Activated naive CD8-positive, alpha-beta T cell treated with anti-CD3 and anti-CD28 coated beads for 36 hours (primary cell): ENCODE measurements at regions not wholly inside any gene's neighbourhood (a gene's known extent, or its start where the extent isn't known, plus 50 kb on each side); places are given as distances from the start of the nearest gene placed in this dataset.

ENCODE experiments used
- DNase-seq: peaks from one replicate; pipeline ENCODE4 v3.0.0; 2021
- H3K27ac Mint-ChIP-seq: one replicate; pipeline ENCODE4 v1.8.0; 2022; ENCODE audit warnings: mild to moderate bottlenecking, moderate library complexity, mixed read lengths
- H3K27me3 Mint-ChIP-seq: one replicate; pipeline ENCODE4 v1.8.0; 2022; ENCODE audit warnings: mild to moderate bottlenecking, mixed read lengths
- H3K36me3 Mint-ChIP-seq: one replicate; pipeline ENCODE4 v1.8.0; 2021; ENCODE audit warnings: mild to moderate bottlenecking, mixed read lengths
- H3K4me1 Mint-ChIP-seq: one replicate; pipeline ENCODE4 v1.8.0; 2021; ENCODE audit warnings: mixed read lengths
- H3K4me3 Mint-ChIP-seq: one replicate; pipeline ENCODE4 v1.8.0; 2022; ENCODE audit warnings: mild to moderate bottlenecking, moderate library complexity, mixed read lengths
- H3K9me3 Mint-ChIP-seq: one replicate; pipeline ENCODE4 v1.8.0; 2022; ENCODE audit warnings: mixed read lengths

DNA sequence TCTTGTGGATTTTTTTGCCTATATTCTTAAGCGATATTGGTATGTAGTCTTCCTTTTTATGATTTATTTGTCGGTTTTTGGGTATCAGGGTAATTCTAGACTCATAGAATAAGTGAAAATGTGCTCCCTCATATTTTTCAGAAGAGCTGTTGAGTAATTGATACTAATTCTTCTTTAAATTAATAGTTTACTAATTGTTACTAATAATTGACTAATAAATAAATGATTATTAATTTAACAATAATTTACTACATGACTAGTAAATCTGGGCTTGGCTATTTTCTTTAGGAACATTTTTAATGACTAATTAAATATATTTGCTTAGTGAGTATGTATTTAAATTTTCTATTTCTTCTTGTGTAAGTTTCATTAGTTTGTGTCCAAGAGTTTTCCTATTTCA lies 325.0 kb downstream of the ADCYAP1 start:
- H3K4me3 Mint-ChIP-seq: no peak overlapping the region
- no peaks in the 10 kb centered on the region for H3K4me1 Mint-ChIP-seq
- H3K36me3 Mint-ChIP-seq: peaks cover 1% of the 10 kb centered on the region
- peaks cover 21% of the 10 kb centered on the region for H3K9me3 Mint-ChIP-seq
- no peak for DNase-seq
- H3K27ac Mint-ChIP-seq: no peak overlapping the region
- H3K27me3 Mint-ChIP-seq: no peaks in the 10 kb centered on the region

DNA sequence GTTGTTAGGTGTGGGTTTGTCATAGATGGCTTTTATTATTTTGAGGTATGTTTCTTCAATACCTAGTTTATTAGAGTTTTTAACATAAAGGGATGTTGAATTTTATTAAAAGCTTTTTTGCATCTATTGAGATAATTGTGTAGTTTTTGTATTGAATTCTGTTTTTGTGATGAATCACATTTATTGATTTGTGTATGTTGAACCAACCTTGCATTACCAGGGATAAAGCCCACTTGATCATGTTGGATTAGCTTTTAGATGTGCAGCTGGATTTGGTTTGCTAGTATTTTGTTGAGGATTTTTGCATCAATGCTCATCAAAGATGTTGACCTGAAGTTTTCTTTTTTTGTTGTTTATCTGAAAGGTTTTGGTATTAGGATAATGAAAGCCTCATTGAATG lies 328.2 kb downstream of the ADCYAP1 start:
- Mint-ChIP-seq H3K27ac (no peak overlapping the region), H3K4me1 (no peaks in the 10 kb centered on the region), H3K9me3 (peaks cover 33% of the 10 kb centered on the region), H3K4me3 (no peak overlapping the region), H3K27me3 (no peaks in the 10 kb centered on the region), H3K36me3 (peaks cover 1% of the 10 kb centered on the region)
- no peak for DNase-seq

DNA sequence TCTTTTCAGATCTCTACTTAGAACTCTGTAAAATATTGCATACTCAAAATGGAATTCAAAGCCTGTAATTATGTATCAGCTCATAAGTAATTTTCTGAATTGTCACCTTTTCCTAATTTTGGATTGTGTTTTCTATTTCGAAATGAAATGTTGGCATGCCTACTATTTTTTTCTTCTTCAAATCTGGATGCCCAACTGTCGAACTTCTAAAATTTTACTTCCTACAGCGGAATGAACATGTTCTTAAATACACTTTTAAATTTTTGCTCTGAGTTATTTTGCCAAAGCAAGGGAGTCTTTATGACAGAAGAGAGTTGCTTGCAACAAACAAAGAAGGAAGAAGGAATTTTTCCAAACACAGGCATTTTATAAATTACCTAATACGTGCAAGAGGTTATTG lies 336.0 kb downstream of the ADCYAP1 start:
- Mint-ChIP-seq H3K27me3 (no peaks in the 10 kb centered on the region), H3K9me3 (peaks cover 8% of the 10 kb centered on the region), H3K27ac (no peak overlapping the region), H3K36me3 (no peaks in the 10 kb centered on the region), H3K4me1 (no peaks in the 10 kb centered on the region), H3K4me3 (no peak overlapping the region)
- DNase-seq: no peak

DNA sequence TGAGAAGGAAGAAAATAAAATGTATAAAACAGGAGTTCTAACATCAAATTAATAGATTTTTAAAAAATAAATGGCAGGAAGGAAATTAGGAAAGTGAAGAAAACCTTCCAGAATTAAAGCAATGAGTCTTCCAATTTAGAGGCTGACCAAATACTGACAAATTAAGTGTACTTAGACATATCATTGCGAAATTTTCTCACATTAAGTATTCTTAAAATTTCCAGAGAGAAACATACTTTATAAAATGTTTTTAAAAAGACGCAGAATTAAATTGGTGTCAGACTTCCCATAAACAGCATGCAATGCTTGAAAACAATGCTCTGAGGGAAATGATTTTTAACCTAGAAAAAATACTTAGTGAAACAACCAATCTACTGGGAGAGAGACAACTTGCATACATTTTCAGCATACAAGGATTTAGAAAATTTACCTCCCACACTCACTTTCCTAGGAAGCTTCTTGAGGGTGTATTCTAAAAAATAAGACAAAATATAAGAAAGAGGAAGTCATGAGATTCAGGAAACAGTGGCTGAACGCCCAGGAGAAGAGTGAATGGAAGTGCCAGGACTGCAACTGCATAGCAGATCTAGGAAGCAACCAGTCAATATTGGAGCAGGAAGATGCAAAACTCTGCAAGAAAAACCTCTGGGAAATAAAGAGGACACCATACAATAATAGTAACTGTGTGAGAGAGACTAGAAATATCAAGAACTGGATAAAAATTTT lies 339.9 kb downstream of the ADCYAP1 start:
- Mint-ChIP-seq H3K27me3 (no peaks in the 10 kb centered on the region), H3K36me3 (no peaks in the 10 kb centered on the region), H3K27ac (no peak overlapping the region), H3K9me3 (peaks cover 2% of the 10 kb centered on the region), H3K4me1 (no peaks in the 10 kb centered on the region), H3K4me3 (no peak overlapping the region)
- no peak for DNase-seq

DNA sequence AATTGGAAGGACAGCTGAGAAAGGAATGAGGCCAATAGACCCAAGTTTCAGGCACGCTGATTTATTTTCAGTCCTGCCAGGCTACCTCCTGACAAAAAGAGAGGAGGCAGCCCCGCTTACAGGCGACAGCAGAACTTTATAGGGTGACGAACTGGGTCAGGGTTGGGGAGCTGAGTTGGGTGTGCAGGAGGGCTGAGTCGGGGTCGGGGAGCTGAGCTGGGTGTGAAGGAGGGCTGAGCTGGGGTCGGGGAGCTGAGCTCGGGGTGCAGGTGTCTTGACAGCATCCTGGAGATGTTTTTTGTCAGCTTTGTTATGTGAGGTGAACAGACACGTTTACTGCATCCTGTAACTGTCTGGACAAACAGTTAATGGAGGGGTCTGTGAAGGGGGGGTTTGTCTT lies 342.2 kb downstream of the ADCYAP1 start:
- no peaks in the 10 kb centered on the region for H3K4me1 Mint-ChIP-seq
- peaks cover 2% of the 10 kb centered on the region for H3K9me3 Mint-ChIP-seq
- no peak overlapping the region for H3K4me3 Mint-ChIP-seq
- no peaks in the 10 kb centered on the region for H3K36me3 Mint-ChIP-seq
- H3K27me3 Mint-ChIP-seq: no peaks in the 10 kb centered on the region
- no peak overlapping the region for H3K27ac Mint-ChIP-seq
- no peak for DNase-seq

GRCh38 chr18:1252534-1252933 lies 347.9 kb downstream of the ADCYAP1 start:
- Mint-ChIP-seq H3K4me1 (no peaks in the 10 kb centered on the region), H3K9me3 (no peaks in the 10 kb centered on the region), H3K27ac (no peak overlapping the region), H3K4me3 (no peak overlapping the region), H3K27me3 (no peaks in the 10 kb centered on the region), H3K36me3 (no peaks in the 10 kb centered on the region)
- no peak for DNase-seq

DNA sequence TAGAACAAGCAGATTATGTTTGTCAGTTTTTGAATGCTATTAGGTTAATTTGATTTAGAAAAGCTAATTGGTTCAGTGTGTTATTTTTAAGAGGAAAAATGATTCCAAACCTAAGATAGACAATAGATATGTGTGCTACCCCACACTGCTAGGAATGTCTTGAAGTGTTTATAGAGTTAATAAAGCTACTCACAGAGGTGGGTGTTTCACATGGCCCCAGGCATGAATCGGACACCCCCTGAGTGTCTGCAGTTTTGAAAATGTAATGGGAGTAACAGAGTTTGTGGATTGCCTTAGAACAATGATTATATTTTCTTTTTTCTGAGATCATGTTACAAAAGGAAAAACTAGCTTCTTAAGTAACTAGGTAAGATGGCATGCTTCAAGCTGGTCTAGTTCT lies 348.3 kb downstream of the ADCYAP1 start:
- no peak overlapping the region for H3K4me3 Mint-ChIP-seq
- H3K27me3 Mint-ChIP-seq: no peaks in the 10 kb centered on the region
- H3K9me3 Mint-ChIP-seq: no peaks in the 10 kb centered on the region
- no peaks in the 10 kb centered on the region for H3K36me3 Mint-ChIP-seq
- no peaks in the 10 kb centered on the region for H3K4me1 Mint-ChIP-seq
- no peak for DNase-seq
- H3K27ac Mint-ChIP-seq: no peak overlapping the region

DNA sequence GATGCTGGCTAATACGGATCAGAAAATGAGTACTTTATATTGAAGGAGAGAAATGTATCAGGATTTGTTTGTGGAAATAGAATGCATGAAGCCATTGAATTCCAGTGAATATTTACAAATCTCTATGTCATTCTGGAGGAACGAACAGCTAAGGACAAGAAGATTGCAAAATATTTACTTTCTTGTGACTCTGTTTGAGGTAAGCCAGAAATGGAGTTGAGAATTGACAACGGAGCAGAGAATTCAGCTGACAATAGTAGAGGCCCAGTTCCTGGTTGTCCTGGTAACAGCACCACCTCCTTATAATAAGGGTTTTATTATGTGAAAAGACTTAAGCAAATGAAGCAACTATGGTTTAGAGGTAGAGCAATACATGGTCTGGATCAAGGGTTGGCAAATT lies 349.2 kb downstream of the ADCYAP1 start:
- H3K4me1 Mint-ChIP-seq: no peaks in the 10 kb centered on the region
- no peaks in the 10 kb centered on the region for H3K36me3 Mint-ChIP-seq
- no peaks in the 10 kb centered on the region for H3K27me3 Mint-ChIP-seq
- H3K27ac Mint-ChIP-seq: no peak overlapping the region
- H3K4me3 Mint-ChIP-seq: no peak overlapping the region
- no peak for DNase-seq
- peaks cover 2% of the 10 kb centered on the region for H3K9me3 Mint-ChIP-seq

DNA sequence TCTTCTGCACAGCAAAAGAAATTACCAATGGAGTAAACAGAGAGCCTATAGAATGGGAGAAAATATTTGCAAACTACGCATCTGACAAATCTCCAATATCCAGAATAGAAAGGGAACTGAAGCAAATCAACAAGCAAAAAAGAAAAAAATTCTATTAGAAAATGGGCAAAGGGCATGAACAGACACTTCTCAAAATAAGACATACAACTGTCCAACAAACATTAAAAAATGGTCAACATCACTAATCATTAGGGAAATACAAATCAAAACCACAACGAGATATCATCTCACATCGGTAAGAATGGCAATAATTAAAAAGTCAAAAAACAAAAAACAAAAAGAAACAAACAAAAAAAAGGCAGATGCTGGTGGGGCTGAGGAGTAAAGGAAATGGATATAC lies 356.4 kb downstream of the ADCYAP1 start:
- no peak overlapping the region for H3K27ac Mint-ChIP-seq
- H3K9me3 Mint-ChIP-seq: peaks cover 20% of the 10 kb centered on the region
- H3K36me3 Mint-ChIP-seq: no peaks in the 10 kb centered on the region
- H3K4me1 Mint-ChIP-seq: no peaks in the 10 kb centered on the region
- H3K4me3 Mint-ChIP-seq: no peak overlapping the region
- DNase-seq: no peak
- no peaks in the 10 kb centered on the region for H3K27me3 Mint-ChIP-seq

GRCh38 chr18:1267021-1267420 lies 362.4 kb downstream of the ADCYAP1 start:
- Mint-ChIP-seq H3K4me1 (no peaks in the 10 kb centered on the region), H3K27me3 (no peaks in the 10 kb centered on the region), H3K27ac (no peak overlapping the region), H3K36me3 (no peaks in the 10 kb centered on the region), H3K4me3 (no peak overlapping the region), H3K9me3 (peaks cover 6% of the 10 kb centered on the region)
- DNase-seq: no peak

- H3K4me1 Mint-ChIP-seq: no peaks in the 10 kb centered on the region
- DNase-seq: no peak
- no peak overlapping the region for H3K4me3 Mint-ChIP-seq
- H3K27me3 Mint-ChIP-seq: no peaks in the 10 kb centered on the region
- H3K27ac Mint-ChIP-seq: no peak overlapping the region
- H3K36me3 Mint-ChIP-seq: no peaks in the 10 kb centered on the region
- peaks cover 3% of the 10 kb centered on the region for H3K9me3 Mint-ChIP-seq
Measured at GRCh38 chr18:1270081-1270480, 365.4 kb downstream of the ADCYAP1 start.

DNA sequence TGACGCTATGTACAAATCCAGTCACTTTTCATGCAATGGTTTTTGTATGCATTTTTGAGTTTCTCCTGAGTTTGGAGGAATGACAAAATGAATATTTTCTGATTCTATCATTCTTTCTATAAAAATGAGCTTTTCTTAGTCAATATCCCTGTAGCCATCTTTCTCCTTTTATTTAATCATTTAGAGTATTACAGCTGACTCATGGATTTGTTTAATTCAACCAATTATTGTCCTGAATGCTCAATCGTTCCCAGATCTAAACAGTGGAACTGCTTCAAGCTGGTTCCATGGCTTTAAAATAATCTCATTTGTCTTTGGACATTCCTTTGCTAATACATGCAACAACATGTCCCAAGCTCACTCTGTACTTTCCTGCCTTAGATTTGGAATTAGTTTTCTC lies 368.8 kb downstream of the ADCYAP1 start:
- peaks cover 4% of the 10 kb centered on the region for H3K9me3 Mint-ChIP-seq
- H3K4me3 Mint-ChIP-seq: no peak overlapping the region
- H3K27ac Mint-ChIP-seq: no peak overlapping the region
- no peaks in the 10 kb centered on the region for H3K36me3 Mint-ChIP-seq
- H3K4me1 Mint-ChIP-seq: no peaks in the 10 kb centered on the region
- no peak for DNase-seq
- H3K27me3 Mint-ChIP-seq: no peaks in the 10 kb centered on the region

DNA sequence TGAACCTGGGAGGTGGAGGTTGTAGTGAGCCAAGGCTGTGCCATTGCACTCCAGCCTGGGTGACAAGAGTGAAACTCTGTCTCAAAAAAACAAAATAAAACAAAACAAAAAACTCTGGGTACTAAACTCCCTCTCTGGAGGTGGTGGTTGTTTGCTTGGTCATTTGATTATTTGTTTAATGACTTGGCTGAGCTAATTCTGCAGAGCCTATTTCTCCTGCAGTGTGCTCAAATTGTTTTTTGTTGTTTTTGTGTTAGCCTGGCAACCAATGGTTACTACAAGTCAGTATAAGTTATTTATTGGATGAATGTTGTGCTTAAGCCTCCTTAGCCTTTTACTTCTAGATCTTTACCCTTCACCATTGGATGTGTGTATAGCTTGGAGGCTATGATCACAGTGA lies 387.5 kb downstream of the ADCYAP1 start:
- no peak for DNase-seq
- Mint-ChIP-seq H3K4me3 (no peak overlapping the region), H3K27me3 (no peaks in the 10 kb centered on the region), H3K9me3 (peaks cover 6% of the 10 kb centered on the region), H3K27ac (no peak overlapping the region), H3K4me1 (no peaks in the 10 kb centered on the region), H3K36me3 (no peaks in the 10 kb centered on the region)

DNA sequence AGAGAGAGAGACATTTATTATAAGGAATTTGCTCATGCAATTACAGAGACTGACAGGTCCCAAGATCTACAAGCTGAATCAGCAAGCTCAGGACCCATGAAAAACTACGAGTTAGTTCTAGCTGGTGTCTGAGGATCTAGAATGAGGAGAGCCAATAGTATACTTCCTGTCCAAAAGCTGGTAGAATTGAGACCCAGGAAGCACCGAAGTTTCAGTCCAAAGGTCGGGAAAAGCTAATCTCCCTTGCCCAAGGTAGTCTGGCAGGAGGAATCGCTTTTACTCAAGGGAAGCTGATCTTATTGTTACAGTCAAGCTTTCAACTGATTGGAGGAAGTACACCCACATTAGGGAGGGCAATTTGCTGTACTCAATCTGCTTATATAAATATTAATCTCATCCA lies 389.6 kb downstream of the ADCYAP1 start:
- Mint-ChIP-seq H3K27me3 (no peaks in the 10 kb centered on the region), H3K4me3 (no peak overlapping the region), H3K27ac (no peak overlapping the region), H3K4me1 (no peaks in the 10 kb centered on the region), H3K36me3 (no peaks in the 10 kb centered on the region), H3K9me3 (peaks cover 9% of the 10 kb centered on the region)
- no peak for DNase-seq

GRCh38 chr18:1296237-1296636 lies 391.6 kb downstream of the ADCYAP1 start:
- no peaks in the 10 kb centered on the region for H3K4me1 Mint-ChIP-seq
- no peaks in the 10 kb centered on the region for H3K36me3 Mint-ChIP-seq
- DNase-seq: no peak
- no peaks in the 10 kb centered on the region for H3K27me3 Mint-ChIP-seq
- no peak overlapping the region for H3K27ac Mint-ChIP-seq
- peaks cover 8% of the 10 kb centered on the region for H3K9me3 Mint-ChIP-seq
- H3K4me3 Mint-ChIP-seq: no peak overlapping the region

DNA sequence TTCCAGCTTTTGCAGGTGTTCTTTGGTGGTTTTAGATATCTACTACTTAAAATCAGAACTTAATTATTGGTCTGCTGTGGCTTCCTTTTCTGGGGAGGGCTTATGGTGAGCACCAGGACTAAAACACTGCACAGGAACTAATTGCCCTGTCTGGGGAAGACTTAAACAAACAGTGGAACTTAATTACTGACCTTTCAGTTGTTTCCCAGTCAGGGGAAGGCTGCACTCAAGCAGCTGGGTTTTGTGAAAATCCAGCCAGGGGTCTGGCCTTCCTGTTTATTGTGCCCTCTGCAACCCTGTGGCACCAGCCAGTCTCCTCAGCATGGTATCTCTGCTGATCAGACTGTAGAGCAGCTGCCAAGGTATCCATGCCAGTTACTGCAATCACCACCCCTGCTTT lies 398.2 kb downstream of the ADCYAP1 start:
- no peaks in the 10 kb centered on the region for H3K36me3 Mint-ChIP-seq
- no peak overlapping the region for H3K27ac Mint-ChIP-seq
- no peaks in the 10 kb centered on the region for H3K27me3 Mint-ChIP-seq
- DNase-seq: no peak
- H3K4me1 Mint-ChIP-seq: no peaks in the 10 kb centered on the region
- peaks cover 9% of the 10 kb centered on the region for H3K9me3 Mint-ChIP-seq
- H3K4me3 Mint-ChIP-seq: no peak overlapping the region
